IPS-NIHi7 (cell line): ENCODE measurements at regions not wholly inside any gene's neighbourhood (a gene's known extent, or its start where the extent isn't known, plus 50 kb on each side); places are given as distances from the start of the nearest gene placed in this dataset.
"Not testable (repeated sequence)": the region's sequence is repeated elsewhere in the genome, so short reads cannot be mapped to it uniquely, and the experiment has no call there.

Experiments used
- DNase-seq: peaks from one replicate; pipeline ENCODE4 v3.0.0; 2012; ENCODE audit warnings: mixed read lengths; ENCODE audit errors: extremely low spot score

DNA sequence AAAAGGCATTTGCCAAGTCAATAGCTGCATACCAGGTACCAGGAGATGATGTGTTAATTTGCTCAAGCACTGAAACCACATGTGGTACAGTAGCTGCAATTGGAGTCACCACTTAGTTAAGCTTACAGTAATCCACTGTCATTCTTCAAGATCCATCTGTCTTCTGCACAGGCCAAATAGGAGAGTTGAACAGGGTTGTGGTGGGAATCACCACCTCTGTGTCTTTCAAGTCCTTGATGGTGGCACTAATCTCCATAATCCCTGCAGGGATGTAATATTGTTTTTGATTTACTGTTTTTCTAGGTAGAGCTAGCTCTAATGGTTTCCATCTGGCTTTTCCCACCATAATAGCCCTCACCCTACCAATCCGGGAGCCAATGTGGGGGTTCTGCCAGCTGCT, 91.9 kb downstream of the FCRL5 start:
- no peak for DNase-seq

DNA sequence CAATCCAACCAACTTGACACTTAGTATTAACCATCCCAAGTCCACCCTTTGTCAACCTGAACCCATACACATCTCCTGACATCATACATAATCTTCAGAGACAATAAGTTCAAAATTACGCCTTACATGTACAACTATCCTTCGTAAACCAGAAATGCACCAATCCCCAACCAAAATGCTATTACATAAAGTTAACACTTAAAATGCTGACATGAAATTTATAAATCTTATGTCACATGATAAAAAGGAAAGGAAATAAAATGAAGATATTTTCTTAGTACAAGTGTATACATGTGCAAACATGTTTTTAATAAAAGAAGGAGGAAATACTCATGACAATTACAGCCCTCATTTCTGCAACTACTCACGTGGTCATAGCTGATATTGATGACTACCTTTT, 95.0 kb downstream of the FCRL5 start:
- DNase-seq = no peak

DNA sequence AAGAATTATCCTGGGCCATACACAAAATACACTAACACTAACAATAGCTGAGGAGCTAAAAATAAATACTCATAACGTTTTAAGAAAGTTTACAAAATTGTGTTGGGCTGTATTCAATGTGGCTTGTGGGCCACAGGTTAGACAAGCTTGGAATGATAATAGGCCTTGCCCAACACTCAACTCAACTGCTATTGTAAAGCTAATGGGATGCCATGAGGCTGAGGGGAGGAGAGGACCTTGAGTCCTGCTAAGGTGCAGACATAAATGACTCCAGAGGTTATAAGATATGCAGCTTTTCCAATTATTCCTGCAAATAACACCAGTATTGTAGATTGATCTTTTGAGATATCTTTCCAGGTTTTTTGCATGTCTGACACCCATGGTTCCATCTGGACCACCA, 97.0 kb downstream of the FCRL5 start:
- no peak for DNase-seq

DNA sequence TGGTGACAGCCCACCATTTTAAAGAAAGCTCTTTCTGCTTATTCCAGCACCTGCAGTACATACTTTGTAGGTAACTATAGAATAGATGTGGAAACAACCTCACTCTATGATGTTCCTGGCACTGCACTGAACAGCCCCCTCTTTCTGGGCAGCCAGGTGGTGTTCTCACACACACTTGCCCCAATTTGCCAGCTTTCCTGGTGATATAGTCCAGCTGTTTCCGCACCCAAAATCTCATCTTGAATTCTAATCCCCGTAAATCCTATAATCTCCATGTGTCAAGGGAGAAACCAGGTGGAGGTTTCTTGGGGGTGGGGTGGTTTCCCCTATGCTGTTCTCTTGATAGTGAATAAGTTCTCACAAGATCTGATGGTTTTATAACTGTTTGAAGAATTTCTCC, 102.2 kb downstream of the FCRL5 start:
- no peak for DNase-seq

DNA sequence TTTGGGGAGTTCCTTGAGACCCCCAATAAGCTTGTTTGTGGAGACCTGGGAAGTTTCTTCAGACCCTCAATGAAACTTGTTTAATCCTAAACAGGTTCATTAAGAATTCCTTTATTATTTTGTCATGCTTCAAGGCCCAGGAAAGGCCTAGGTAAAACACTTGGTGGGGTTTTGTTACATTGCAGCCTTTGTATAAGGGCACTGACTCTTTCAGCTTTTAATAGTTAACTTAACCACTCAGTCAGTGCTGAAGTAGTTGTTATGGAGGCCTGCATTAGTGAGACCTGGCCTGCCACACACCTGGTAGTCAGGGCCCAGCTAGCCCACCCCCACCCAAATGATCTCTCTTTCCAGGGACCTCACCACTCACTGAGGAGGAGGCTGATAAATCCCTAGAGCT, 103.7 kb downstream of the FCRL5 start:
- DNase-seq = no peak

DNA sequence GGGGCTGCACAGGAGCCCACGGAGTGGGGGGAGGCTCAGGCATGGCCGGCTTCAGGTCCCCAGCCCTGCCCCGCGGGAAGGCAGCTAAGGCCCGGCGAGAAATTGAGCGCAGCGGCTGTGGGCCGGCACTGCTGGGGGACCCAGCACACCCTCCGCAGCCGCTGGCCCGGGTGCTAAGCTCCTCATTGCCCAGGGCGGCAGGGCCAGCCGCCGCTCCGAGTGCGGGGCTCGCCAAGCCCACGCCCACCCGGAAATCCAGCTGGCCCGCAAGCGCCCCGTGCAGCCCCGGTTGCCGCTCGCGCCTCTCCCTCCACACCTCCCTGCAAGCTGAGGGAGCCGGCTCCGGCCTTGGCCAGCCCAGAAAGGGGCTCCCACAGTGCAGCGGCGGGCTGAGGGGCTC, 106.0 kb downstream of the FCRL5 start:
- DNase-seq = not testable (repeated sequence)

DNA sequence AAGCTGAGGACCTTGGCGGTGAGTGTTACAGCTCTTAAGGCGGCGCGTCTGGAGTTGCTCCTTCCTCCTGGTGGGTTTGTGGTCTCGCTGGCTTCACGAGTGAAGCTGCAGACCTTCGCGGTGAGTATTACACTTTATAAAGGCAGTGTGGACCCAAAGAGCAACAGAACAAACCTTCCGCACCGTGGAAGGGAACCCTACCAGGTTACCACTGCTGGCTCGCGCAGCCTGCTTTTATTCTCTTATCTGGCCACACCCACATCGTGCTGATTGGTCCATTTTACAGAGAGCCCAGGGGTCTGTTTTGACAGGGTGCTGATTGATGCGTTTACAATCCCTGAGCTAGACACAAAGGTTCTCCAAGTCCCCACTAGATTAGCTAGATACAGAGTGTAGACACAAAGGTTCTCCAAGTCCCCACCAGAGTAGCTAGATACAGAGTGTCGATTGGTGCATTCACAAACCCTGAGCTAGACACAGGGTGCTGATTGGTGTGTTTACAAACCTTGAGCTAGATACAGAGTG, 106.6 kb downstream of the FCRL5 start:
- not testable (repeated sequence) for DNase-seq

DNA sequence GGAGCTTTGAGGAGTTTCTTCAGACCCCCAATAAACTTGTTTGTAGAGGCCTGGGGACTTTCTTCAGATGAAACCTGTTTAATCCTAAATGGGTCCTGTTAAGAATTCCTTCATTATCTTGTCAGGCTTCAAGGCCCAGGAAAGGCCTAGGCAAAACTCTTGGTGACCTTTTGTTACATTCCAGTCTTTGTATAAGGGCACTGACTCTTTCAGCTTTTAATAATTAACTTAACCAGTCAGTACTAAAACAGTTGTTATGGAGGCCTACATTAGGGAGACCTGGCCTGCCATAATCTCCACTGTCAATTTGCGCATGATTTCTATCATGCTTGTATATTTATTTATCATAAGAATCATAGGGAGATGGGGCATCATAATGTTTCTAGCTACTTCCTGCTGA, 110.2 kb downstream of the FCRL5 start:
- no peak for DNase-seq

DNA sequence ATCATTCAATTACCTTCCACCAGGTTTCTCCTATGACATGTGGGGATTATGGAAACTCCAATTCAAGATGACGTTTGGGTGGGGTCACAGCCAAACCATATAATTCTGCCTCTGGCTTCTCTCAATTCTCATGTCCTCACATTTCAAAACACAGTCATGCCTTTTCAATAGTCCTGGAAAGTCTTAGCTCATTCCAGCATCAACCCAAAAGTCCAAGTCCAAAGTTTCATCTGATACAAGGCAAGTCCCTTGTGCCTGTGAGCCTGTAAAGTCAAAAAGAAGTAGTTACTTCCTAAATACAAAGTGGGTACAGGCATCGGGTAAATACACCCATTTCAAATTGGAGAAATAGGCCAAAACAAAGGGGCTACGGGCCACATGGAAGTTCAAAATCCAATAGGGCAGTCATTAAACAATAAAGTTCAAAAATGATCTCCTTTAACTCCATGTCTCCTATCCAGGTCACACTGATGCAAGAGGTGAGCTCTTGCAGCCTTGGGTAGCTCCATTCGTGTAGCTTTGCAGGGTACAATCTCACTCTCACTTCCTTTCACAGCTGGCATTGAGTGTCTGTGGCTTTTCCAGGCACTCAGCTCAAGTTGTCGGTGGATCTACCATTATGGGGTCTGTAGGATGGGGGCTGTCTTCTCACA, 112.9 kb downstream of the FCRL5 start:
- no peak for DNase-seq

DNA sequence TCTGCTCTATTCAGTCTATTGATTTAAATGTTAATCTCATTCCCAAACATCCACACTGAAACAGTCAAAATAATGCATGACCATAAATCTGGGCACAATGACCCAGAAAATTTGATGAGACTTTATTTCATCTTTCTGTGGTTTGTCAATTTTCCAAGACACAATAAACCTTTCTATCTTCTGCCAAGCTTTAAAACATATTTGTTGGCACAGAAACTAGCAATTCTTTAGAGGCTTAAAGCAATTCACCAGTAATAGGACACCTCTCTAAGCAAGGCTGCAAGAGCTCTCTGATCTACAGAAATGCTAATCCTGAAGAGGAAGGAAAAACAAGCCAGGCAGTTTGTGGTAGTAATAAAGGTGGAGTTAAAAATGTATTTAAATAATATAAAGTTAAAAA, 113.7 kb downstream of the FCRL5 start:
- no peak for DNase-seq

DNA sequence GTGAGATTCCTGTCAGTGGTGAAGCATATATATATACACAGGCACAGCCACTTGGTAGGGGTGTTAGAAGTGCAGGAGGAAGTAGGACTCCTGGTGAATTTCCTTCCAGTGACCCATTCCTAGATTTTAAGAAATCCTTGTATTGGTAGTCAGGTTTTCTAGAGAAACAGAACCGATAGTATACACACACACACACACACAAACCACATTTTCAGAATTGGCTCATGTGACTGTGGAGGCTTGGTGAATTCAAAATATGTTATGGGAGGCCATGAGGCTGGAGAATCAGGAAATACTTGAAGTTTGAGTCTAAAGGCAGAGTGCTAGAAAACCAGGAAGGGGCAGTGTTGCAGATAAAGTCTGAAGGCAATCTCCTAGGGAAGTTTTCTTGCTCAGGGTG, 114.2 kb downstream of the FCRL5 start:
- DNase-seq = no peak

DNA sequence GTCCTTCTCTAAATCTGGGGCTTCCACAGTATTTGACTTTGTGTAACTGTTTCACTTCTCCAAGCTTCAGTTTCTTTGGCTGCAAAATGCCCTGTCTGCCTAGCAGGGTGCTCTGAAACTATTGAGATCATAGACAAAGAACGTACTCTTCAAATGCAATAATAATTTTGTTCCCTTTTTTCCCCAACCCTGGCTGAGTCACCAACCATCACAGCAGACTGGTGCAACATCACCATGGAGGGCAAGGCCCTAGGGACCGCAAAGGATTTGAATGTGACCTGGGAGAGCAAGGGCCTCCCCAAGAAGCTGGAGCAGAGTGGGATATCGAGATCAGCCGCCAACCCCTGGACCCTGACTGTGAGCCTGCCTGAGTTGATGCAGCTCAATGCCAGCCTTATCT, 115.0 kb downstream of the FCRL5 start:
- DNase-seq = no peak

DNA sequence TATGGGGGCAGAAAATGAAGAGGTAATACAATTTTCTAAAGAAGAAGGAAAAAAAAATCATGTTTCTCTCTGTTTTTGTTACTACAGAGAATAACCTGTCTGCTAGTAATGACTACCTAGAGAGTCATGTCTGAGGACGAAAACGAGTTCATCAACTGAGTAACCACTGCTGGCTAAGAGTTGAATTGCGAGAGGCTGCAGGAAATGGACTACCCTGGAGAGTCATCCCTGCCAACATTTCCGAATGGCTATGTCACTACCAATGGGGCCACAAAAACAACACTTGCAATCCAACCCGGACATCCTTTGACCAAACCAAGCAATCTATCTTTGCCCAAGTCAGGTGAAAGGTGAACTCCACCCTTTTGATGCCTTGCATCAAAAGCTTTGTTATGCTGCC, 120.6 kb downstream of the FCRL5 start:
- DNase-seq = no peak

DNA sequence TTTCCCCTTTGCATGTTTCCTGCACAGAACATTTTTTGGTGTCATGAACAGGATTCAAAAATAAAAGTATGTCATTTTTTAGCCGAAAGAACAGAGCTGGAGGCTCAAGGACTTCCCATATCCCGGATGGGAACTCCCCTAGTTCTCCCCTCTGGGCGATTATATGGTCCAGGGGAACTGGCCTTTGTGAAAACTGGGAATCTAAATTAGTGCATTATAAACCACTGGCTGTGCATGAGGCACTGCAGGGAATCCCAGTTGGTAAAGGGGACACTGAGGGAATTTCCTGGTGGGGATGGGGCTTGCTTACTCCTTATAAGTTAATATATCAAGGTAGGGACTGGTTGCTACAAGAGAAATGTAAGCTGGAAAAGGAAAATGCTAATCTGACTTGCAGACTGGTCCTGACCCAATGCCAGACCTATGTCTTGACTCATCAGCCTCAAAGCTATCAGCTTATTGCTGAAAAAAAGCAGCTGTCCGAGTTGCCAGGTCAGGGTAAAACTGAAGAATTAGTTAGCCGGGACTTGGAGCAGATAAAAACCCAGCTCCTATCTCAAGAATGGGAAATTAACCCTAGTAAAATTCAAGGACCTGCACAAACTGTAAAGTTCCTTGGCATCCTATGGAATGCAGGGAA, 122.6 kb downstream of the FCRL5 start:
- DNase-seq = no peak

DNA sequence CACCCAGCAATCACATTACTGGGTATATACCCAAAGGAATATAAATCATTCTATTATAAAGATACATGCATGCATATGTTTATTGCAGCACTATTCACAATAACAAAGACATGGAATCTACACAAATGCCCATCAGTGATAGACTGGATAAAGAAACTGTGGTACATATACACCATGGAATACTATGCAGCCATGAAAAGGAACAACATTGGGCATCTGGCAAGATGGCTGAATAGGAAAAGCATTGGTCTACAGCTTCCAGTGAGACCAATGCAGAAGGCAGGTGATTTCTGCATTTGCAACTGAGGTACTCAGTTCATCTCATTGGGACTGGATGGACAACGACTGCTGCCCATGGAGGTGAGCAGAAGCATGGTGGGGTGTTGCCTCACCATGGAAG, 128.6 kb downstream of the FCRL5 start:
- DNase-seq = not testable (repeated sequence)

DNA sequence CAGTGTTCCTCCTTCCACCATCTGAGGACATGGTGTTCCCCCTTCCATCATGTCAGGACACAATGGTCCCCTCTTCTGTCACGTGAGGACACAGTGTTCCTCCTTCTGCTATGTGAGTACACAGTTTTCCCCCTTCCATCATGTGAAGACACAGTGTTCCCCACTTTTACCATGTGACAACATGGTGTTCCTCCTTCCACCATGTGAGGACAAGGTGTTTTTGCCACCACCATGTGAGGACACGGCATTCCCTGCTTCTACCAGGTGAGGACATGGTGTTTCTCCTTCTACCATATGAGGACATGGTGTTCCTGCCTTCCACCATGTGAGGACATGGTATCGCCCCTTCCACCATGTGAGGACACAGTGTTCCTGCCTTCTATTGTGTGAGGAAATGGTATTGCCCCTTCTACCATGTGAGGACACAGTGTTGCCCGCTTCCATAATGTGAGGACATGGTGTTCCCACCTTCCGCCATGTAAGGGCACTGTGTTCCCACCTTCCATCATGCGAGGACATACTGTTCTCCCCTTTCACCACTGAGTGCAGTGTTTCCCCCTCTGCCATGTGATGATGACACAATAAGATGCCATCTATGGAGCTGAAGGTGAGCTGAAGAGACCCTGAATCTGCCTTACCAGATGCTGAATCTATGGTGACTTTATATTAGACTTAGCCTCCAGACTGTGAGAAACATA, 132.3 kb downstream of the FCRL5 start:
- no peak for DNase-seq

DNA sequence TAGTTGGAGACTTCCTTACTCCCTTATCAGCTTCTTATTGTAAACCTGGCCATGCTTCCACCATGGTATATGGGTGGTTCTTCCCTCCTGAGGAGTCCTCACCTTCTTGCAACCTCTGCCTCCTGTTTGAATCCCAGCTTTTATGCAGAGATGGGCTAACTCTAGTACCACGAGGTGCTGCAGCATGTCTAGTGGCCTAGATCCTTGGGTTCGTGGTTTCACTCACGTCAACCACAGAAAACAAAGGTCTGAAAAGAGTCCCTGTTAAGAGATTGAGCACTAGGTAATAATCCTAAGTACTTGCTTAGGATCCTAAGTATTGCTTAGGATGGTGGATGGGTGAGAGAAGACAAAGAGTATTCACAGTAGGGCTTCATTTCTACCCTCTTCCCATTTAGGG, 133.7 kb downstream of the FCRL5 start:
- DNase-seq = no peak

DNA sequence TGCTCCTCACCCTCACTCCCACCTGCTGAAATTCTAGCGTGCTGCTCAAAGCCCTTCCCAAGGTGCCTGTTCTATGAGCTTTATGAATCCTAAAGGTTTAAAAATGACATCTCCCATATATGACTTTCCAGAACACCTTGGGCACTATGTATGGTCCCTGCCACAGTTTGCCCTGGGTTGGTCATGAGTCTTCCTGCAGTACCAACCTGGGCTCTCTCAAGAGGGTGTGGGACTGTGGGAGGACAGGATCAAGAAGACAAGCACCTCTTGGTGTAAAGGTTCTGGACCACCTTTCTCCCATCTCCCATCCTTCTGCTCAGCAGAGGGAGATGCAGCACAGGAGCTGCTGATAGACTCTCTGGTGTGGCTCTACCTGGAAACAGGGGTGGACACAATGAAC, 134.1 kb downstream of the FCRL5 start:
- DNase-seq = no peak

DNA sequence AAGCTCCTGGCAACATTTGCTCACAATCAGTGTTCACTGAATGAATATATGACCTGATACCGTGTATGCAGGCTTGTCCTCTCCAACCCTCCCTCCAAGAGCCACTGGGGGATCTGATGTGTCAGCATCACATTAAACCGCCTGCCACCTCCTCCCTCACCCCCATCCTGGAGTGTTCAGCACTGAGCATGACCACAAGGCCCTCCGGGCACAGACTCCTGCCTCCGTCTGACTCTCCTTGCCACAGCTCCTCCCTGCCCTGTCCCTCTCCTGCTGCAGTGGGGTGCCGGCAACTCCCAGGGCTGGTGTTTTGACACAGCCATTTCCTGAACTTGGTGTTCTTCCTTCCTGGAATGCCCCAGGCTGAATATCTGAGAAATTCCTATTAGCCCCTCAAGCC, 136.7 kb downstream of the FCRL5 start:
- DNase-seq = no peak

DNA sequence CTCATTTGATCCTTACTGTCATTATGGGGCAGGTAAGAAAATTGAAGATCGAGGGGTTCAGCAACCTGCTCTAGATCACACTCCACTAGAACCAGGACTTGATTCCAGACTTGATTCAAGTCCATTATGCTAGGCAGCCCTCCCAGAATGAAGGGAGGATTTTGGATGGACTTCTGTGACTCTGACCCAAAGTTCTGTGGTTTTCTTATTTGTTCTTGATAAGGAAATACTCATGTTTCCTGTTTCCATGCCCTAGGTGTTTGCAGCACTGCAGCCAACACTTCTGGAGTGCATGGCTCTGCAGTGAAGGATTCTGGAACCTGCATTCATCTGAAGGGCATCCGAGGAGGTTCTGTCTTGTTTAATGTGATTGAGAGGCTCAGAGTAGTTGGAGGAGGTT, 140.0 kb downstream of the FCRL5 start:
- no peak for DNase-seq

DNA sequence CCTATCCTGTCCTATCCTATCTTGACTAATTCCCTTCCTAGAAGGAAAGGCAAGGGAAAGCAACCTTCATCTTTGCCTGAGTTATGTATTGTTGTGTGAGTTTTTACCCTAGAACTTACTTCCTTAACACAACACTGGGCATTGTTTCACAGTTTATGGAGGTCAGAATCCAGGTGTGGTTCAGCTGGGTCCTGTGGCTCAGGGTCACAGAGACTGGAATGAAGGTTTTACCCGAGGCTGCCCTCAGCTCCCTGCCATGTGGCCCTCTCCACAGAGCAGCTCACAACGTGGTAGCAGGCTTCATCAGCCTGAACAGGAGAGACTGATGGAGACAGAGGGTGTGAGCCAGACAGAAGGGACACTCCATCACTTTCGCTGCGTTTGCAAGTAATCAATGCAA, 140.5 kb downstream of the FCRL5 start:
- DNase-seq = no peak

DNA sequence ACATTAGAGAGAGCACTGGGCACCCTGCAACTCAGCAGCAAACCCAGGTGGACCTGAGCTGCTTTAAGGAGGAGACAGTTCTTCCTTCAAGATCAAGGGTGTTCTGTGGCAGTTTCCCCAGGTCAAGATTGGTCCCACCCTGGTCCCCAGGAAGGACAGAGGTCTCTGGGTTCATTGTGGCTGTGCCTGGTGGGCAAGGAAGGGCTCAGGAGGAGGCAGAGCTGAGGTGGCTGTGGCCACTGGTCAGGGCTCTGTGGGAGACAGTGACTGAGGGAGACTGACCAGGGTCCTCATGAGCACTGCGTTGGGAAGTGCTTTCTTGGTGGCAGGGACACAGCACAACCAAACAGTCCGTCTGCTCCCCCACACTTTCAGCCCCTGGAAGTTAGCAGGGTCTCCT, 141.3 kb downstream of the FCRL5 start:
- no peak for DNase-seq

DNA sequence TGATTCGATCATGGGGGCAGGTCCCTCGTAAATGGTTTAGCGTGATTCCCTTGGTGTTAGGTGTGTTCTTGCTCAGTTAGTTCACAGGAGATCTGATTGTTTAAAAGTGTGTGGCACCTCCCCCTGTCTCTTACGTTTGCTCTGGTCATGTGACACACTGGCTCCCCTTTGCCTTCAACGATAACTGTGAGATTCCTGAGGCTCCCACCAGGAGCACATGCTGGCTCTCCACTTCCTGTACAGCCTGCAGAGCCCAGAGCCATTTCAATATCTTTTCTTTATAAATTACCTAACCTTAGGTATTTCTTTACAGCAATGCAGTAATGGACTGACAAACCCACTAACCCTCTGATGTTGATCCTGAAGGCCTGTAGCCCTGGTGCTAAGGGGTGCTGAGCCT, 141.9 kb downstream of the FCRL5 start:
- no peak for DNase-seq
